Heart left ventricle (tissue), 13 donors: ENCODE measurements at regions not wholly inside any gene's neighbourhood (a gene's known extent, or its start where the extent isn't known, plus 50 kb on each side); places are given as distances from the start of the nearest gene placed in this dataset.

Experiments
- CTCF ChIP-seq, 12 donors: fragments of 200-600 bp; sonication (generic) in 4 of 12; IDR thresholded peaks; one replicate each; pipeline versions ENCODE4 v1.5.0 to v1.8.0; 2018 to 2022; ENCODE audit warnings: antibody characterized with exemption in 12 of 12, mild to moderate bottlenecking in 5 of 12
- POLR2A ChIP-seq, 2 donors: fragments of 450-650 bp; IDR thresholded peaks; one replicate each; pipeline ENCODE4 v1.6.1; 2017; ENCODE audit warnings: antibody characterized with exemption in 2 of 2, mild to moderate bottlenecking in 2 of 2, moderate library complexity in 2 of 2
- donor health status: ischemic (EF 13 %, LVEDD 7.1; RV severe dilation, severe dysfunction).
- donor health status: DM: no; HTN: yes; CAD: no.
- donor health status: DM: no; HTN: no; CAD: no.
- donor health status: ischemic (EF 25% LVEDD 6.9; RV normal size, moderate dysfunction).
- donor health status: ischemic (EF 25% LVEDD 5.7; RV mildly dilated, moderate dysfunction).
- donor health status: ischemic (EF 35%, LVEDD 5.7; RV mildly dilated, moderate dysfunction).
- donor health status: nonischemic (EF 11% LVEDD 7.7; RV severe dilation, severe dysfunction).
- donor health status: DM: yes; HTN: yes; CAD: no.
- donor health status: PGD.
- donor health status: ischemic (EF 29% LVEDD 5.4; RV normal size, mild dysfunction).
- donor health status: nonischemic (EF 23%, LVEDD 6.1; RV moderate dilation, normal function).

GRCh38 chr2:148568597-148568996 is 76.0 kb upstream of the EPC2 start:
- no peak for TF ChIP-seq CTCF (IDR thresholded peaks at IDR 0.05)
- TF ChIP-seq POLR2A (IDR thresholded peaks at IDR 0.05), result no peak
